ENCODE measurements at regions not wholly inside any gene's neighbourhood (a gene's known extent, or its start where the extent isn't known, plus 50 kb on each side); places are given as distances from the start of the nearest gene placed in this dataset.

DNA sequence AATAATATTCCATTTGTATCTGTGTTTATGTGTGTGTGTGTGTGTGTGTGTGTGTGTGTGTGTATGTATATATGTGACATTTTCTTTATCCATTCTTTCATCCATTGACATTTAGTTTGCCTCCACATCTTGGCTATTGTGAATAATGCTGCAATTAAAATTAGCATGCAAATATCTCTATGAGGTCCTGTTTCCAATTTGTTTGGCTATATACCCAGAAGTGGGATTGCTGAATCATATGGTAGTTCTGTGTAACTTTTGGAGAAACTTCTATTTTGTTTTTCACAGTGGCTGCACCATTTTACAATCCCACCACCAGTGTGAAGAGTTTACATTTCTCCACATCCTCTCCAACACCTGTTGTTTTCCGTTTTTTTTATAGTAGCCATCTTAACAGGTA, 53.1 kb downstream of the CH25H start:
- Histone ChIP-seq H3K27ac (no peak overlapping the region), H3K27me3 (no peaks in the 10 kb centered on the region), H3K36me3 (no peaks in the 10 kb centered on the region), H3K9me3 (no peaks in the 10 kb centered on the region), H3K4me3 (no peak overlapping the region), H3K4me1 (no peaks in the 10 kb centered on the region)
- no peak for DNase-seq
- intact Hi-C loops (cut with DNase I; ENCODE audit: low total_unique reads), result no loop called here
- TF ChIP-seq CTCF (IDR thresholded peaks at IDR 0.05), result no peak

- H3K4me1 ChIP-seq, result no peaks in the 10 kb centered on the region
- intact Hi-C loops (cut with DNase I; ENCODE audit: low total_unique reads), result no loop called here
- TF ChIP-seq CTCF (IDR thresholded peaks at IDR 0.05), result no peak
- no peak overlapping the region for H3K27ac ChIP-seq
- no peak for DNase-seq
- H3K36me3 ChIP-seq, result no peaks in the 10 kb centered on the region
- H3K4me3 ChIP-seq, result no peak overlapping the region
- no peaks in the 10 kb centered on the region for H3K27me3 ChIP-seq
- H3K9me3 ChIP-seq, result no peaks in the 10 kb centered on the region
Observed at GRCh38 chr10:89153116-89153515, 54.0 kb downstream of the CH25H start.

DNA sequence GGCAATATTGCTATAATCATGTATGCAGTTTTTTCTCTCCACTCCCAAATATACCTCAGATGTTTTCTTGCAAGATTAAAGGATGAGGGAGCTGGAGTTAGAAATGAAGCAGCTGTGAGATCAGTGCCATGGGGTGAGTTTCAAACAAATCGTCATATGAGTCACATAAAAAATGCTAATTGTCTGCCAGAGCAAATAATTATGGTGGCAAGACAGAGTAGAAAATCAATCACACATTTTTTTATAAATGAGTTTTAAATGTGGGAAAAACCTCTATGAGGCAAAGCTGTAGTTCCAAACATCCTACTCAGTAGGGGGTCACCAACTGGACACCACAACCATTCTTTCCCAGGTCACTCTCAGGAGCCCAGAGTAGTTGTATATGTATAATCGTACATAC, 55.3 kb downstream of the CH25H start:
- intact Hi-C loops (cut with DNase I; ENCODE audit: low total_unique reads), result no loop called here
- H3K4me3 ChIP-seq, result no peak overlapping the region
- H3K9me3 ChIP-seq, result no peaks in the 10 kb centered on the region
- no peaks in the 10 kb centered on the region for H3K27me3 ChIP-seq
- DNase-seq, result no peak
- no peak overlapping the region for H3K27ac ChIP-seq
- TF ChIP-seq CTCF (IDR thresholded peaks at IDR 0.05), result no peak
- no peaks in the 10 kb centered on the region for H3K4me1 ChIP-seq
- no peaks in the 10 kb centered on the region for H3K36me3 ChIP-seq

GRCh38 chr10:89148061-89148460, 59.1 kb downstream of the CH25H start:
- H3K4me3 ChIP-seq, result no peak overlapping the region
- H3K9me3 ChIP-seq, result no peaks in the 10 kb centered on the region
- no peaks in the 10 kb centered on the region for H3K27me3 ChIP-seq
- H3K36me3 ChIP-seq, result no peaks in the 10 kb centered on the region
- H3K4me1 ChIP-seq, result no peaks in the 10 kb centered on the region
- no peak overlapping the region for H3K27ac ChIP-seq
- intact Hi-C loops (cut with DNase I; ENCODE audit: low total_unique reads), result no loop called here
- no peak for TF ChIP-seq CTCF (IDR thresholded peaks at IDR 0.05)
- no peak for DNase-seq

GRCh38 chr10:89147256-89147655, 59.9 kb downstream of the CH25H start:
- Histone ChIP-seq H3K36me3 (no peaks in the 10 kb centered on the region), H3K4me3 (no peak overlapping the region), H3K4me1 (no peaks in the 10 kb centered on the region), H3K9me3 (no peaks in the 10 kb centered on the region), H3K27me3 (no peaks in the 10 kb centered on the region), H3K27ac (no peak overlapping the region)
- TF ChIP-seq CTCF (IDR thresholded peaks at IDR 0.05), result no peak
- intact Hi-C loops (cut with DNase I; ENCODE audit: low total_unique reads), result no loop called here
- DNase-seq, result no peak

DNA sequence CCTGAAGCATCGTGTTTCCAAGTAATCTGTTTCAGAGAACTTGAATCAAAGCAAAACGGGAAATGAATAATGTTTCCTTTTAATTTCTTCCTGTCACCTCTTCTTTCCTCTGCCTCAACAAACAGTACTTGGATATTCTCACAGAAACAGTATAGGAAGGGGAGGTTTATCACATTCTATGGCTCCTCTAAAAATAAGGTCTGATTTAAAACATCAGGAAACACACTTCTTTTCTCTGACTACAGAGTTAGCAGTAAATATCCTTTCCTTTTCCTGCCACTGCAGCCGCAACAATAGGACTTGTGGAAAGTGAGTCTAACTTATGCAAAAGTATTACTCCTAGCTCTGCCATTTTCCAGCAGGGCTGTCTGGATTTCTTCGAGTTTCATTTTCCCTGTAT, 62.3 kb downstream of the CH25H start:
- Histone ChIP-seq H3K4me1 (no peaks in the 10 kb centered on the region), H3K36me3 (no peaks in the 10 kb centered on the region), H3K4me3 (no peak overlapping the region), H3K9me3 (no peaks in the 10 kb centered on the region), H3K27me3 (no peaks in the 10 kb centered on the region), H3K27ac (no peak overlapping the region)
- no peak for TF ChIP-seq CTCF (IDR thresholded peaks at IDR 0.05)
- intact Hi-C loops (cut with DNase I; ENCODE audit: low total_unique reads), result no loop called here
- no peak for DNase-seq

Measured in tibial artery (tissue), 4 donors.